Aorta (tissue), 5 donors: ENCODE measurements at regions not wholly inside any gene's neighbourhood (a gene's known extent, or its start where the extent isn't known, plus 50 kb on each side); places are given as distances from the start of the nearest gene placed in this dataset.

Experiments used
- ATAC-seq: fragments of 200-7000 bp; cut with Tn5 transposase; one replicate; pipeline ENCODE4 v1.9.1; 2022; ENCODE audit warnings: moderate library complexity; ENCODE audit not compliant: low FRiP score
- DNase-seq, 2 donors: peaks; one replicate each; pipeline ENCODE4 v3.0.0-alpha.2; 2020
- H3K27ac ChIP-seq, 2 donors: one replicate each; pipeline ENCODE4 v1.5.1; 2013; ENCODE audit warnings: low read length in 2 of 2, mild to moderate bottlenecking in 2 of 2, moderate library complexity in 2 of 2, control low read depth in 1 of 2, inconsistent platforms in 1 of 2, low read depth in 1 of 2
- H3K27me3 ChIP-seq, 2 donors: one replicate each; pipeline ENCODE4 v1.6.1; 2013; ENCODE audit warnings: control low read depth in 1 of 2, low read length in 1 of 2, mild to moderate bottlenecking in 1 of 2, moderate library complexity in 1 of 2; ENCODE audit not compliant: insufficient read depth in 2 of 2, control insufficient read depth in 1 of 2
- H3K36me3 ChIP-seq, 2 donors: one replicate each; pipeline ENCODE4 v1.6.1; 2013; ENCODE audit warnings: control low read depth in 1 of 2, low read length in 1 of 2, mild to moderate bottlenecking in 1 of 2; ENCODE audit not compliant: insufficient read depth in 2 of 2, control insufficient read depth in 1 of 2
- H3K4me1 ChIP-seq, 2 donors: one replicate each; pipeline ENCODE4 v1.6.1; 2013; ENCODE audit warnings: low read length in 2 of 2, control low read depth in 1 of 2, mild to moderate bottlenecking in 1 of 2, moderate library complexity in 1 of 2; ENCODE audit not compliant: insufficient read depth in 2 of 2, control insufficient read depth in 1 of 2
- H3K4me3 ChIP-seq, 2 donors: one replicate each; pipeline ENCODE4 v1.5.1; 2013; ENCODE audit warnings: low read length in 2 of 2, control low read depth in 1 of 2, mild to moderate bottlenecking in 1 of 2
- H3K9me3 ChIP-seq: one replicate; pipeline ENCODE4 v1.6.1; 2013; ENCODE audit warnings: mild to moderate bottlenecking, low read length; ENCODE audit not compliant: control insufficient read depth
- WGBS, 2 donors: extraction: QIAGEN DNeasy Blood & Tissue Kit; methylation state at CpG; one replicate each; pipeline ENCODE4 v1.1.7; 2013; 5-methylcytosine and 5-hydroxymethylcytosine counted together
- intact Hi-C, 2 donors: fragments of 100-400 bp; cut with DNase I; formaldehyde crosslinking; loops; one replicate each; pipeline versions ENCODE4 v1.14.2 to v1.15.0; 2022
- donor health status: healthy with polysubstance abuse.
- donor health status: Bipolar disorder and iron deficiency.
- donor health status: DM: no; HTN: no; CAD: no.
- donor health status: DM: no; HTN: no; CAD: no.
- donor health status: DM: yes; HTN: yes; CAD: no.

- WGBS, 2 donors, result 59 to 73% methylated on average over 5 of the region's 5 CpGs
- no peaks in the 10 kb centered on the region for H3K4me1 ChIP-seq
- DNase-seq, result no peak
- ATAC-seq, result no peak
- H3K9me3 ChIP-seq, result peaks cover 3% of the 10 kb centered on the region
- intact Hi-C loops, result no loop called here
- H3K4me3 ChIP-seq, result no peak overlapping the region
- H3K36me3 ChIP-seq, result no peaks in the 10 kb centered on the region
- H3K27ac ChIP-seq, result no peak overlapping the region
- H3K27me3 ChIP-seq, result no peaks in the 10 kb centered on the region
Observed at GRCh38 chr2:6657855-6658254, 207.9 kb downstream of the CMPK2 start.

GRCh38 chr2:6664332-6665061 lies 201.2 kb downstream of the CMPK2 start:
- H3K27me3 ChIP-seq, result no peaks in the 10 kb centered on the region
- no peak overlapping the region for H3K27ac ChIP-seq
- DNase-seq (no peak), ATAC-seq (no peak)
- H3K4me3 ChIP-seq, result no peak overlapping the region
- 49 to 54% methylated on average over 7 of the region's 7 CpGs for WGBS, 2 donors
- intact Hi-C loops, result no loop called here
- no peaks in the 10 kb centered on the region for H3K4me1 ChIP-seq
- no peaks in the 10 kb centered on the region for H3K36me3 ChIP-seq
- H3K9me3 ChIP-seq, result peaks cover 2% of the 10 kb centered on the region

DNA sequence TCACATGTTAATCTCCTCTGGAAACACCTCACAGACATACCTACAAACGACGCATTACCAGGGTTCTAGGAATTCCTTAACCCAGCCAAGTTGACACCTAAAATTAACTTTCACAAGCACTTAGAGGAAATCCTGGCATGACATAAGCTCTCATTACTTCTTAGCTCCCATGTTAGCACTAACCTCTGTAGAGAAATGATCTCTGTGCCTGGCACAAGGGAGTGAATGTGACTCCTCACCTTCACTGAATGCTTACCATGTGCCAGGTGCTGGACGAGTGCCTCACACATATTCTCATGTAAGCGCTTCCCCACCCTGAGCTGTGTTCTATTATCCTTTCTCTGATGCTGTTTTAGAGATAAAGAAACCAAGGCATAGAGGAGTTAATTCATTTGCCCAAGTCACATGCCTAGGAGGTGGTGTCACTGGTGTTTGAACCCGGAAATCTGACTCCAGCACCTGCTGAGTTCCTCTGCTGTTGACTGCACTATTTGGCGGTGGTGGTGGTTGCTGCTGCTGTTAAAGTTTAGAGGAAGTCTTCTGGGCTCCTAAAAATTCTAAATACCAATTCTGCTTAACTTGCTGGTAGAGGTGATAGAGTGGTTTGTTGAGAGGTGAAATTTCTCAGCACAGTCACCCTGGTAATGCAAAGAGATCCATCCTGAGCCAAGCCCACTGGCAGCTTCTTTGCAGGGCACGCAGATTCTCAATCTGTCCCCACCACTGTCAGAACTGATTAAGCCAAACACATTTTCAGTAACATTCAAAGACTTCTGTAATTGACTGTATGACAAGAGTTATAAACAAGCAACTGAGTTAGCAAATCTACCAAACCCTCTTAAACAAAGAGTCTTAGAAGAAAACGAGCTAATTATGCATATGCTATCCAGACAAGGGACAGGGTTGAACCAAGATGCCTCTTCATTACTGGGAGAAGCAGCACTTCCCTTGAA lies 200.3 kb downstream of the CMPK2 start:
- no peak overlapping the region for H3K27ac ChIP-seq
- H3K4me1 ChIP-seq, result no peaks in the 10 kb centered on the region
- ATAC-seq (no peak), DNase-seq (no peak)
- H3K9me3 ChIP-seq, result peaks cover 2% of the 10 kb centered on the region
- 65 to 69% methylated on average over 8 of the region's 8 CpGs for WGBS, 2 donors
- H3K4me3 ChIP-seq, result no peak overlapping the region
- intact Hi-C loops, result no loop called here
- H3K36me3 ChIP-seq, result no peaks in the 10 kb centered on the region
- H3K27me3 ChIP-seq, result no peaks in the 10 kb centered on the region

DNA sequence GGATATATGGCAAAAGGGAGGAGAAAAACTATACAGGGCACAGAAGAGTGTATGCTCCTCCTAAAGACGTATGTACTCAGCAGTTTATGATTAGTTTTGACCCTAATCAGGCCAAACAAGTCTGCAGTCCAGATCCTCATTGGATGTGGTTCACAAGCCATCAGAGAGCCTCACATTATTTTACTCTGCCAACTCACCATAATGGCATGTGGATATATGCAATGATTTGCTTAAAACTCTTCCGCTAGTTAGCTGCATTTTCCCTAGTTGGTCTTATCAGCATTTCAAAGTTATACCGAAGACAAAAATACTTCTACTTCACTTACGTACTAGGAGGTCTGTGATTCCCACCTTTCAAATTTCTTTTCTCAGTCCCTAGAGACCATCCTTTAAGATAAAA lies 198.4 kb downstream of the CMPK2 start:
- no peak overlapping the region for H3K4me3 ChIP-seq
- no peaks in the 10 kb centered on the region for H3K36me3 ChIP-seq
- no peaks in the 10 kb centered on the region for H3K9me3 ChIP-seq
- no peak overlapping the region for H3K27ac ChIP-seq
- intact Hi-C loops, result no loop called here
- no peaks in the 10 kb centered on the region for H3K27me3 ChIP-seq
- 31 to 33% methylated on average over 4 of the region's 4 CpGs for WGBS, 2 donors
- DNase-seq (no peak), ATAC-seq (no peak)
- no peaks in the 10 kb centered on the region for H3K4me1 ChIP-seq

- Histone ChIP-seq H3K36me3 (no peaks in the 10 kb centered on the region), H3K27me3 (no peaks in the 10 kb centered on the region), H3K9me3 (peaks cover 1% of the 10 kb centered on the region), H3K27ac (no peak overlapping the region), H3K4me1 (no peaks in the 10 kb centered on the region), H3K4me3 (no peak overlapping the region)
- 21 to 48% methylated on average over 1 of the region's 1 CpG for WGBS, 2 donors
- ATAC-seq (no peak), DNase-seq (no peak)
- intact Hi-C loops, result no loop called here
Observed at GRCh38 chr2:6671913-6672312, 193.8 kb downstream of the CMPK2 start.

GRCh38 chr2:6674381-6674780 lies 191.3 kb downstream of the CMPK2 start:
- Histone ChIP-seq H3K27me3 (no peaks in the 10 kb centered on the region), H3K4me1 (no peaks in the 10 kb centered on the region), H3K36me3 (no peaks in the 10 kb centered on the region), H3K27ac (no peak overlapping the region), H3K9me3 (peaks cover 1% of the 10 kb centered on the region), H3K4me3 (no peak overlapping the region)
- WGBS, 2 donors, result 28 to 29% methylated on average over 3 of the region's 3 CpGs
- no peak for DNase-seq
- ATAC-seq, result no peak
- intact Hi-C loops, result no loop called here

DNA sequence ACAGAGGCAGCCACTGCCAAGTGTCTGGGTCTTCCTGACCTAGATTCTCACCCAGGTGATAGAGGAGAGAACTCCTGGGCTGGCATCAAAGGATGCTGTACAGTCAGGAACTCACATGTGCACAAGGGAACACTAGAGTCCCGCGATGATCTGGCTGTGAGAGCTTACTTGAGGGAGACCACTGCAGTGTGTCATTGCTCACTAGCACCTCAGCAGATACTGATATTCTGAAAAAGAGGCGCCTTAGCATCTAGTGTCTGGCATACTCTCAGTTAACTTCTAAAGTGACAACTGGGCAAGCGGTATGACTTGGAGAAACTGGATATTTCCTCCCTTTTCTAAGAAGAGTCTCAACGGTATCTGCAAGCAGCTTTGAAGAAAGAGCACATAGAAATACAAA lies 189.9 kb downstream of the CMPK2 start:
- ATAC-seq, result no peak
- H3K9me3 ChIP-seq, result peaks cover 1% of the 10 kb centered on the region
- H3K4me1 ChIP-seq, result no peaks in the 10 kb centered on the region
- no peak for DNase-seq
- H3K36me3 ChIP-seq, result no peaks in the 10 kb centered on the region
- no peak overlapping the region for H3K4me3 ChIP-seq
- WGBS, 2 donors, result 72 to 78% methylated on average over 5 of the region's 5 CpGs
- intact Hi-C loops, result no loop called here
- H3K27me3 ChIP-seq, result no peaks in the 10 kb centered on the region
- H3K27ac ChIP-seq, result no peak overlapping the region

GRCh38 chr2:6676241-6676640 lies 189.5 kb downstream of the CMPK2 start:
- no peaks in the 10 kb centered on the region for H3K27me3 ChIP-seq
- H3K9me3 ChIP-seq, result peaks cover 1% of the 10 kb centered on the region
- no peaks in the 10 kb centered on the region for H3K4me1 ChIP-seq
- DNase-seq, result no peak
- ATAC-seq, result no peak
- 6 to 16% methylated on average over 1 of the region's 1 CpG for WGBS, 2 donors
- intact Hi-C loops, result no loop called here
- H3K4me3 ChIP-seq, result no peak overlapping the region
- no peak overlapping the region for H3K27ac ChIP-seq
- H3K36me3 ChIP-seq, result no peaks in the 10 kb centered on the region

GRCh38 chr2:6676776-6677175 lies 188.9 kb downstream of the CMPK2 start:
- no peak for DNase-seq
- H3K27me3 ChIP-seq, result no peaks in the 10 kb centered on the region
- H3K27ac ChIP-seq, result no peak overlapping the region
- peaks cover 1% of the 10 kb centered on the region for H3K9me3 ChIP-seq
- H3K4me3 ChIP-seq, result no peak overlapping the region
- H3K4me1 ChIP-seq, result no peaks in the 10 kb centered on the region
- ATAC-seq, result no peak
- H3K36me3 ChIP-seq, result no peaks in the 10 kb centered on the region
- intact Hi-C loops, result no loop called here
